IgD-negative memory B cell (primary cell): ENCODE measurements at regions not wholly inside any gene's neighbourhood (a gene's known extent, or its start where the extent isn't known, plus 50 kb on each side); places are given as distances from the start of the nearest gene placed in this dataset.

Experiments
- H3K27ac Mint-ChIP-seq, 3 donors: one replicate each; pipeline ENCODE4 v1.8.0; 2020 to 2022; ENCODE audit warnings: mild to moderate bottlenecking in 3 of 3, mixed read lengths in 3 of 3, moderate library complexity in 1 of 3
- H3K27me3 Mint-ChIP-seq: one replicate; pipeline ENCODE4 v1.8.0; 2021; ENCODE audit warnings: mixed read lengths
- H3K36me3 Mint-ChIP-seq: one replicate; pipeline ENCODE4 v1.8.0; 2020; ENCODE audit warnings: mild to moderate bottlenecking, mixed read lengths
- H3K4me1 Mint-ChIP-seq, 3 donors: one replicate each; pipeline ENCODE4 v1.8.0; 2020 to 2022; ENCODE audit warnings: mixed read lengths in 3 of 3, mild to moderate bottlenecking in 1 of 3
- H3K4me3 Mint-ChIP-seq, 4 donors: one replicate each; pipeline ENCODE4 v1.8.0; 2020 to 2022; ENCODE audit warnings: mild to moderate bottlenecking in 4 of 4, mixed read lengths in 4 of 4, moderate library complexity in 3 of 4
- H3K9me3 Mint-ChIP-seq, 3 donors: one replicate each; pipeline ENCODE4 v1.8.0; 2020 to 2021; ENCODE audit warnings: mixed read lengths in 3 of 3, mild to moderate bottlenecking in 1 of 3

GRCh38 chr4:1490011-1490653, 83.9 kb upstream of the NKX1-1 start:
- Mint-ChIP-seq H3K4me1 (no peaks in the 10 kb centered on the region), H3K4me3 (no peak overlapping the region), H3K9me3 (peaks cover 3 to 15% (median 12%) of the 10 kb centered on the region in 3 donors), H3K27ac (no peak overlapping the region), H3K36me3 (no peaks in the 10 kb centered on the region), H3K27me3 (peaks cover 6% of the 10 kb centered on the region)

GRCh38 chr4:1489639-1489995, 83.4 kb upstream of the NKX1-1 start:
- Mint-ChIP-seq H3K4me3 (no peak overlapping the region), H3K4me1 (no peaks in the 10 kb centered on the region), H3K36me3 (no peaks in the 10 kb centered on the region), H3K27ac (no peak overlapping the region), H3K9me3 (peaks cover 3 to 18% (median 12%) of the 10 kb centered on the region in 3 donors), H3K27me3 (peaks cover 6% of the 10 kb centered on the region)

- no peaks in the 10 kb centered on the region for H3K4me1 Mint-ChIP-seq
- peaks cover 3% of the 10 kb centered on the region for H3K27me3 Mint-ChIP-seq
- H3K27ac Mint-ChIP-seq: no peak overlapping the region
- peaks cover 3 to 21% (median 14%) of the 10 kb centered on the region in 3 donors for H3K9me3 Mint-ChIP-seq
- no peak overlapping the region for H3K4me3 Mint-ChIP-seq
- H3K36me3 Mint-ChIP-seq: no peaks in the 10 kb centered on the region
Measured at GRCh38 chr4:1488831-1489638, 82.8 kb upstream of the NKX1-1 start.

- no peak overlapping the region for H3K27ac Mint-ChIP-seq
- H3K9me3 Mint-ChIP-seq: peaks cover 3 to 23% (median 16%) of the 10 kb centered on the region in 3 donors
- H3K4me1 Mint-ChIP-seq: no peaks in the 10 kb centered on the region
- H3K4me3 Mint-ChIP-seq: no peak overlapping the region
- H3K36me3 Mint-ChIP-seq: no peaks in the 10 kb centered on the region
- peaks cover 3% of the 10 kb centered on the region for H3K27me3 Mint-ChIP-seq
Measured at GRCh38 chr4:1488357-1488756, 82.1 kb upstream of the NKX1-1 start.

GRCh38 chr4:1487761-1488160, 81.5 kb upstream of the NKX1-1 start:
- H3K27me3 Mint-ChIP-seq: peaks cover 3% of the 10 kb centered on the region
- no peaks in the 10 kb centered on the region for H3K4me1 Mint-ChIP-seq
- H3K27ac Mint-ChIP-seq: no peak overlapping the region
- no peak overlapping the region for H3K4me3 Mint-ChIP-seq
- peaks cover 3 to 27% (median 19%) of the 10 kb centered on the region in 3 donors for H3K9me3 Mint-ChIP-seq
- H3K36me3 Mint-ChIP-seq: no peaks in the 10 kb centered on the region

- Mint-ChIP-seq H3K27ac (no peak overlapping the region), H3K9me3 (peaks cover 3 to 27% (median 22%) of the 10 kb centered on the region in 3 donors), H3K27me3 (peaks cover 4% of the 10 kb centered on the region), H3K4me3 (peak overlapping the region in 1 of 4 donors; percentile 14), H3K36me3 (no peaks in the 10 kb centered on the region), H3K4me1 (no peaks in the 10 kb centered on the region)
Measured at GRCh38 chr4:1487106-1487505, 80.9 kb upstream of the NKX1-1 start.

- H3K4me1 Mint-ChIP-seq: no peaks in the 10 kb centered on the region
- peaks cover 1% of the 10 kb centered on the region for H3K36me3 Mint-ChIP-seq
- H3K27ac Mint-ChIP-seq: no peak overlapping the region
- peaks cover 3 to 36% (median 28%) of the 10 kb centered on the region in 3 donors for H3K9me3 Mint-ChIP-seq
- H3K27me3 Mint-ChIP-seq: peaks cover 5% of the 10 kb centered on the region
- no peak overlapping the region for H3K4me3 Mint-ChIP-seq
Measured at GRCh38 chr4:1485280-1485679, 79.0 kb upstream of the NKX1-1 start.

- Mint-ChIP-seq H3K9me3 (peaks cover 4 to 27% (median 24%) of the 10 kb centered on the region in 3 donors), H3K27ac (no peak overlapping the region), H3K4me3 (no peak overlapping the region), H3K4me1 (peaks cover 0 to 1% (median 0%) of the 10 kb centered on the region in 3 donors), H3K36me3 (peaks cover 1% of the 10 kb centered on the region), H3K27me3 (peaks cover 1% of the 10 kb centered on the region)
Measured at GRCh38 chr4:1480720-1481119, 74.5 kb upstream of the NKX1-1 start.

GRCh38 chr4:1479454-1479853, 73.2 kb upstream of the NKX1-1 start:
- peaks cover 0 to 1% (median 0%) of the 10 kb centered on the region in 3 donors for H3K4me1 Mint-ChIP-seq
- H3K27ac Mint-ChIP-seq: no peak overlapping the region
- H3K9me3 Mint-ChIP-seq: peaks cover 4 to 24% (median 17%) of the 10 kb centered on the region in 3 donors
- H3K36me3 Mint-ChIP-seq: peaks cover 1% of the 10 kb centered on the region
- no peak overlapping the region for H3K4me3 Mint-ChIP-seq
- H3K27me3 Mint-ChIP-seq: peaks cover 1% of the 10 kb centered on the region

- peaks cover 1% of the 10 kb centered on the region for H3K36me3 Mint-ChIP-seq
- H3K9me3 Mint-ChIP-seq: peaks cover 4 to 20% (median 16%) of the 10 kb centered on the region in 3 donors
- H3K27me3 Mint-ChIP-seq: peaks cover 5% of the 10 kb centered on the region
- no peak overlapping the region for H3K27ac Mint-ChIP-seq
- H3K4me3 Mint-ChIP-seq: no peak overlapping the region
- H3K4me1 Mint-ChIP-seq: peaks cover 0 to 1% (median 0%) of the 10 kb centered on the region in 3 donors
Measured at GRCh38 chr4:1478766-1479355, 72.6 kb upstream of the NKX1-1 start.

GRCh38 chr4:1477045-1477840, 71.0 kb upstream of the NKX1-1 start:
- peaks cover 1% of the 10 kb centered on the region for H3K36me3 Mint-ChIP-seq
- peaks cover 4 to 15% (median 10%) of the 10 kb centered on the region in 3 donors for H3K9me3 Mint-ChIP-seq
- H3K27ac Mint-ChIP-seq: peak overlapping the region in 1 of 3 donors; percentile 23
- peaks cover 0 to 1% (median 0%) of the 10 kb centered on the region in 3 donors for H3K4me1 Mint-ChIP-seq
- H3K4me3 Mint-ChIP-seq: no peak overlapping the region
- peaks cover 6% of the 10 kb centered on the region for H3K27me3 Mint-ChIP-seq

GRCh38 chr4:1476140-1476513, 69.9 kb upstream of the NKX1-1 start:
- Mint-ChIP-seq H3K4me3 (no peak overlapping the region), H3K27me3 (peaks cover 4% of the 10 kb centered on the region), H3K36me3 (no peaks in the 10 kb centered on the region), H3K9me3 (peaks cover 4 to 11% (median 6%) of the 10 kb centered on the region in 3 donors), H3K4me1 (peaks cover 0 to 1% (median 0%) of the 10 kb centered on the region in 3 donors), H3K27ac (no peak overlapping the region)

- H3K4me1 Mint-ChIP-seq: peaks cover 0 to 1% (median 0%) of the 10 kb centered on the region in 3 donors
- H3K27me3 Mint-ChIP-seq: peaks cover 4% of the 10 kb centered on the region
- H3K27ac Mint-ChIP-seq: no peak overlapping the region
- H3K9me3 Mint-ChIP-seq: peaks cover 3 to 7% (median 4%) of the 10 kb centered on the region in 3 donors
- H3K4me3 Mint-ChIP-seq: no peak overlapping the region
- no peaks in the 10 kb centered on the region for H3K36me3 Mint-ChIP-seq
Measured at GRCh38 chr4:1475277-1476139, 69.3 kb upstream of the NKX1-1 start.
